ENCODE measurements at regions not wholly inside any gene's neighbourhood (a gene's known extent, or its start where the extent isn't known, plus 50 kb on each side); places are given as distances from the start of the nearest gene placed in this dataset.

DNA sequence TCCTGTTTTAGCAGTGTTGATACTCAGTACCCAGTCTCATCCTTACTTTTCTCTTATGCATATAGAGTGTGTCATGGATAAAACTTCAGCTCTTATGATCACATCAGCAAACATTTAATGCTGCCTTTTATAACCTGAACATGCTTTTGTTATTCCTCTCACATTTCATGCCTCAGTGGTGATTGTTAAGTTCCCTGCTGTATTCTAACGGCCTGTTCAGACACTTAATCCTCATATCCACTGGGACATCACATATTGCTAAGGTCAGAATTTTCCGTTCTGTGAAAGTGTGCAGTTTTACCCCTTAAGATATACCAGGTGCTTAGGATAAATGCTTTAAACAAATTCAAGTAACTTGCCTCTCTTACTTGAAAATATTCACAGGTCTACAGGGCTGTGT lies 268.7 kb upstream of the SEL1L start:
- H3K27ac Mint-ChIP-seq, result no peak overlapping the region
- no peaks in the 10 kb centered on the region for H3K36me3 Mint-ChIP-seq (ENCODE audit: low read depth)
- intact Hi-C loops (cut with micrococcal nuclease), result no loop called here
- no peaks in the 10 kb centered on the region for H3K4me1 Mint-ChIP-seq (ENCODE audit: low read depth)
- no peaks in the 10 kb centered on the region for H3K9me3 Mint-ChIP-seq
- H3K27me3 Mint-ChIP-seq, result no peaks in the 10 kb centered on the region
- no peak overlapping the region for H3K4me3 Mint-ChIP-seq

DNA sequence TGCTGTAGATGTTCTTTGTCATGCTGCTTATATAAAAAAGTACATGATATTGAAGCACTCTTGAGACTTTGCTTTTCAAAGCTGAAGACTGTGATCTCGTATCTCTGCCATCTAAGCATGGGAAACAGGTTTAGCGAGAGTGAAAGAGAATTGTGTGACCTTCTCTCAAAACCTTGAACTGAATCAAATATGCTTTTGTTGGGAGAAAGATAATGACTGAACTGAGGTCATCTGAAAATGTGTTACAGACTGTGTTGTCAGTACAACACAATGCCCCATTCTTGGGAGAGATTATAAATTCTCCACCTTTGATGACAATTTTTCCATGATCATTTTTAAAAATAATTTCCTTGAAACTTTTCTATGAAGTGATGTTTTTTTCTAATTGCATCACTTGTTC lies 272.1 kb upstream of the SEL1L start:
- Mint-ChIP-seq H3K36me3 (ENCODE audit: low read depth) (no peaks in the 10 kb centered on the region), H3K4me1 (ENCODE audit: low read depth) (no peaks in the 10 kb centered on the region), H3K27me3 (no peaks in the 10 kb centered on the region), H3K27ac (no peak overlapping the region), H3K4me3 (no peak overlapping the region), H3K9me3 (peaks cover 16% of the 10 kb centered on the region)
- intact Hi-C loops (cut with micrococcal nuclease), result no loop called here

DNA sequence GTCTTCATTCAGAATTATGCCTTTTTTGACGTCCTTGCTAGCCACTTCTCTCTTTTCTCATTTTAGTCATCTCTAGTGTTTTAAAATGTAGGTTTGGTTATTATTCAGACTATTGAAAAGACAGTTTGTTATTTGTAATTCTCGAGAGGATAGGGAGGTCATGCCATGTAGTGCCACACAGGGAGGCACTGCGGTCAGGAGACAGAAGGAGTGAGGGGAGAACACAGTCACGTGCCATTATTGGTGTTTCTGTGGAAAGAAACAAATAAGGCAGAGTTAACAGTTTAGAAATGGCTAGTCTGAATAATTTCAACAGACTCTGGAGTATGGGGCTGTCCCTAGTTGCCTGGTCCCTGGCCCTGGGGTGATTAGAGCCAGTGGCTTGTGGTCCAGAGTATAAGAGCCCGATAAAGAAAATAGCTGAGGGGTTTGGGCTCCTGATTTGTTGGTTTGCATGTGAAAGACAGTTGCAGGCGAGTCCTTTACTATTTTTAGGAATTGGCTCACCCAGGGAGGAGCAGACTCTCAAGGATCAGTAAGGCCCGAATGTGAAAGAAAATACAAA lies 278.1 kb upstream of the SEL1L start:
- H3K9me3 Mint-ChIP-seq, result peaks cover 20% of the 10 kb centered on the region
- H3K4me1 Mint-ChIP-seq (ENCODE audit: low read depth), result no peaks in the 10 kb centered on the region
- H3K4me3 Mint-ChIP-seq, result no peak overlapping the region

DNA sequence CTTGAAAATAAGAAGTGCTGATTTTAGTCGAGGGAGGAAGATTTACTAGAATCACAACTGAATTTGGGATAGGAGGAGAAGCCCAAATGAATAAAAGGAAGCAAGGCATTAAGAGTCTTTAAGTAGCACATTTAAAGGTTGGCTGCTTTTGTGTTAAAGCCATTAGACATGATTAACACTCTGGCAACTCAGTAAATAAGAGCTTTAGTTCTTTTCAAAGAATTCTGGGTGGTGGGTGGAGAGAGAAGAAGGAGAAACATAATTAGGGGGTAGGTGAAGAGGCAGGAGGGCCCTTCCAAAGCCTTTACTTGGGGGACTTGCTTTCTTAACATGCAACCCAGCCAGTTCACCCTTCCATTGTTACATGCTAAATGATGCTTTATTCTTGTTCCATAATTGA lies 284.6 kb upstream of the SEL1L start:
- Mint-ChIP-seq H3K9me3 (no peaks in the 10 kb centered on the region), H3K4me1 (ENCODE audit: low read depth) (no peaks in the 10 kb centered on the region), H3K27ac (no peak overlapping the region), H3K36me3 (ENCODE audit: low read depth) (no peaks in the 10 kb centered on the region), H3K27me3 (no peaks in the 10 kb centered on the region), H3K4me3 (no peak overlapping the region)
- intact Hi-C loops (cut with micrococcal nuclease), result no loop called here

More for the DNA sequence above, 278.1 kb upstream of the SEL1L start:
- Mint-ChIP-seq H3K36me3 (ENCODE audit: low read depth) (no peaks in the 10 kb centered on the region), H3K27me3 (no peaks in the 10 kb centered on the region), H3K27ac (no peak overlapping the region)
- intact Hi-C loops (cut with micrococcal nuclease), result no loop called here

DNA sequence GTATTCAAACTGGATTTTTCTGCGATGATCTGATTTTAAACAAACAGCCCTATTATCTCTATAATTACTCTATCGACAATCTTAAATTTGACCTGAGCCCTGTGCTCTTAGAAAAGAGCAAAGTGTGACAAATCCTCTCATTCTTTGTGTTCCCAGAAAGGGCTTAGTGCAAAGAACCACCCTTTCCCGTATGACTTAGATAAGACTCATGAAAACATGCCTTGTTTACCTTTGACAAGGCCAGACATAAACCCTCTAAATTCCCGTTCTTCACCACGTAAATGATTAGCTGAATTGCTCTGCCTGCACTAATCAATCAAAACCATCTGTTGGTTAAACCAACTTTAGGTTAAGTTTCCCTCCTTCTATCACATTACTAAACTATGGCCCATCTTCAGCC lies 285.7 kb upstream of the SEL1L start:
- H3K27ac Mint-ChIP-seq, result no peak overlapping the region
- no peak overlapping the region for H3K4me3 Mint-ChIP-seq
- no peaks in the 10 kb centered on the region for H3K36me3 Mint-ChIP-seq (ENCODE audit: low read depth)
- intact Hi-C loops (cut with micrococcal nuclease), result no loop called here
- H3K4me1 Mint-ChIP-seq (ENCODE audit: low read depth), result no peaks in the 10 kb centered on the region
- no peaks in the 10 kb centered on the region for H3K9me3 Mint-ChIP-seq
- no peaks in the 10 kb centered on the region for H3K27me3 Mint-ChIP-seq

DNA sequence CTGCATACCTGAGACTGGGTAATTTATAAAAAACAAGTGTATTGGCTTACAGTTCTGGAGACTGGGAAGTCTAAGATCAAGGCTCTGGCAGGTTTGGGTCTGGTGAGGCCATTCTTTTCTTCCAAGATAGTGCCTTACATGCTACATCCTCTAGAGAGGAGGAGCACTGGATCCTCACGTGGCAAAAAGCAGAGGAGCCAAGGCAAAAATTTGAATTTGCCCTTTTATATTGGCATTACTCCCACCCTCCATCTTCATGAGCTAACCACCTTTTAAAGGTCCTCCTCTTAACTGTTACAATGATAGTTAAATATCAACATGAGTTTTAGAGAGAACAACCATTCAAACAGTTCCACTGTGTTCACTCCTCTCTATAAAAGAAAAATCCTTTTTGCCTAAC lies 286.3 kb upstream of the SEL1L start:
- Mint-ChIP-seq H3K4me3 (no peak overlapping the region), H3K9me3 (no peaks in the 10 kb centered on the region), H3K27me3 (no peaks in the 10 kb centered on the region), H3K27ac (no peak overlapping the region), H3K4me1 (ENCODE audit: low read depth) (no peaks in the 10 kb centered on the region), H3K36me3 (ENCODE audit: low read depth) (no peaks in the 10 kb centered on the region)
- intact Hi-C loops (cut with micrococcal nuclease), result no loop called here

DNA sequence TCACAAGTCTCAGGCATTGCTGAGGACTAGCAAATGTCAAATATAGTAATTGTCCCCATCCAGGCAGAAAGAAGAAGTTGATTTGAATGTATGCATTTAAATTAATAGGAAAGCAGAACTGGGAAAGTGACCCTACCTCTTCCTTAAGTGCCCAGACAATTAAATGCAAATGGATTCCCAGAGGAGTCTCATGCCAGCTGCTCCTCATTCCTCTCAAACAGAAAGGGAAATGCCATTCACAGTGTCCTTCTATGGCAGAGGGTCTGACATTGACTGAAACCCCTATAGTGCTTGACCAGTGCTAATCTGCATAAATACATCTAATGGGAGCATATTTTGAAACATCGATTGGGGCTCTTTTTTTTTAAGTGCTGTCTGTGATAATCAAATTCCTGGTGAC lies 292.4 kb upstream of the SEL1L start:
- peaks cover 18% of the 10 kb centered on the region for H3K9me3 Mint-ChIP-seq
- H3K4me1 Mint-ChIP-seq (ENCODE audit: low read depth), result no peaks in the 10 kb centered on the region
- H3K27me3 Mint-ChIP-seq, result no peaks in the 10 kb centered on the region
- H3K36me3 Mint-ChIP-seq (ENCODE audit: low read depth), result no peaks in the 10 kb centered on the region
- intact Hi-C loops (cut with micrococcal nuclease), result no loop called here
- no peak overlapping the region for H3K27ac Mint-ChIP-seq
- H3K4me3 Mint-ChIP-seq, result no peak overlapping the region

DNA sequence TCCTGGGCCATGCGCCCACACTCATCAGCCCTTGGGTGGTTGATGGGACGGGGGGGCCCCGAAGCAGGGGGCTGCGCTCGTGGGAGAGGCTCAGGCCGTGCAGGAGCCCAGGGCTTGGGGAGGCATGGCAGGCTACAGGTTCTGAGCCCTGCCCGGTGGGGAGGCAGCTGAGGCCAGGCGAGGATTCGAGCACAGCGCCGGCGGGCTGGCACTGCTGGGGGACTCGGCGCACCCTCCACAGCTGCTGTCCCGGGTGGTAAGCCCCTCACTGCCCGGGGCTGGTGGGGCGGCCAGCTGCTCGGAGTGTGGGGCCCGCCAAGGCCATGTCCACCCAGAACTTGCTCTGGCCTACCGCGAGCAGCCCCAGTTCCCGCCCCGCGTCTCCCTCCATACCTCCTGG lies 295.8 kb upstream of the SEL1L start:
- intact Hi-C loops (cut with micrococcal nuclease), result no loop called here
- Mint-ChIP-seq H3K27me3 (no peaks in the 10 kb centered on the region), H3K4me3 (no peak overlapping the region), H3K9me3 (peaks cover 18% of the 10 kb centered on the region), H3K27ac (no peak overlapping the region), H3K4me1 (ENCODE audit: low read depth) (no peaks in the 10 kb centered on the region), H3K36me3 (ENCODE audit: low read depth) (no peaks in the 10 kb centered on the region)

DNA sequence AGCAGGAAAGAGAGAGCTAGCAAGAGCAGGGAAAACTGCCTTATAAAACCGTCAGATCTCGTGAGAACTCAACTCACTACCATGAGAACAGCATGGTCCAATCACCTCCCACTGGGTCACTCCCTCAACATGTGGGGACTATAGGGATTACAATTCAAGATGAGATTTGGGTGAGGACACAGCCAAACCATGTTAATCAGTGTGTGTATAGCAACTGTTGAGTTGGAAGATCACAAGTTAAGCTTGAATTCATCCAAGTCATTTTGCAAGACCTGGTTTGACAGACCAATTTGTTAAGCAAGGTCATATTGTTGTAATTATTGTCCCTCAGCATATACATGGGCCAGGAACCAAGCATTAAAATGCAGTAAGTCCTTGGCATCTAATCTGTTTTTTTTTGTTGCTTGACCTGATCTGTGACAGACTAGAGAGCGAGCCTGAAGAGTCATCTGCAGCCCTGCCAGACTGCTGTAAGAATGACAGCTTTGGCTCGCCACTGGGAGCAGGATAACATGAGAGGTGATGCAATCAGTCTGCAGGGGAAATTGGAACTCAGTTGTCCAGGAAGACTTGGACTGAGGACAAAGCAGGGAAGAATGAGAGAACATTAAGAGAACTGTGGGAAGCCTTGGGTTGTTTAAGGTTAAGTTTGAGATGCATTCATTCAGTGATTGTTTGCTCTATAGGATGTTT lies 297.6 kb upstream of the SEL1L start:
- Mint-ChIP-seq H3K27ac (no peak overlapping the region), H3K9me3 (peaks cover 30% of the 10 kb centered on the region), H3K27me3 (no peaks in the 10 kb centered on the region), H3K4me3 (no peak overlapping the region), H3K4me1 (ENCODE audit: low read depth) (no peaks in the 10 kb centered on the region), H3K36me3 (ENCODE audit: low read depth) (no peaks in the 10 kb centered on the region)
- intact Hi-C loops (cut with micrococcal nuclease), result no loop called here

DNA sequence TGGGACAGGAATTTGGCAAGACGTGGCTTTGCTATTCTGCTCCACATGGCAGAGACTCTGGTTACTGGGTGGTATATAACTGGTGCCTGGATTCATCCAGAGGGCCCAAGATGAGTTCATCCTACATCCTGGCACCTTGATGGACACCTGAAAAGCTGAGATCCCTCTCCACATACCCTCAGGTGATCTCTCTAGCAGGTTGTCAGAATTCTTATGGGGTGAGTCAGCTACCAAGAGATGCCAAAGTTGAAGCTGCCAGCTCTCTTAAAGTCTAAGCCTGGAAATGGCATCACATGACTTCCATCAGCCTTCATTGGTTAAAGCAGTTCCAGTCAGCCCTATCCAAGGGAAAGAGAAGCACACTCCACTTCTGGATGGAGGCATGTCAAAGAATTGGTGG lies 300.7 kb upstream of the SEL1L start:
- H3K4me1 Mint-ChIP-seq (ENCODE audit: low read depth), result no peaks in the 10 kb centered on the region
- no peaks in the 10 kb centered on the region for H3K27me3 Mint-ChIP-seq
- no peak overlapping the region for H3K27ac Mint-ChIP-seq
- H3K9me3 Mint-ChIP-seq, result peaks cover 31% of the 10 kb centered on the region
- intact Hi-C loops (cut with micrococcal nuclease), result no loop called here
- H3K36me3 Mint-ChIP-seq (ENCODE audit: low read depth), result no peaks in the 10 kb centered on the region
- H3K4me3 Mint-ChIP-seq, result no peak overlapping the region

DNA sequence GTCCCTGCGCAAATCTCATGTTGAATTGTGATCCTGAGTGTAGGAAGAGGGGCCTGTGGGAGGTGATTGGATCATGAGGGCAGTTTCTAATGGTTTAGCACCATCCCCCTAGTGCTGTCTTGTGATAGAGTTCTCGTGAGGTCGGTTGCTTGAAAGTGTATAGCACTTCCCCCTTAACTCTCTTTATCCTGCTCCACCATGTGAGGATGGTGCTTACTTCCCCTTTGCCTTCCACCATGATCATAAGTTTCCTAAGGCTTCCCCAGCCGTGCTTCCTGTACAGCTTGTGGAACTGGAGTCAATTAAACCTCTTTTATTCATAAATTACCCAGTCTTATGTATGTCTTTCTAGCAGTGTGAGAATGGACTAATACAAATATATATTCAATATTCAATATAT lies 303.7 kb upstream of the SEL1L start:
- Mint-ChIP-seq H3K27me3 (no peaks in the 10 kb centered on the region), H3K4me1 (ENCODE audit: low read depth) (no peaks in the 10 kb centered on the region), H3K4me3 (no peak overlapping the region), H3K9me3 (peaks cover 31% of the 10 kb centered on the region), H3K27ac (no peak overlapping the region), H3K36me3 (ENCODE audit: low read depth) (no peaks in the 10 kb centered on the region)
- intact Hi-C loops (cut with micrococcal nuclease), result no loop called here

DNA sequence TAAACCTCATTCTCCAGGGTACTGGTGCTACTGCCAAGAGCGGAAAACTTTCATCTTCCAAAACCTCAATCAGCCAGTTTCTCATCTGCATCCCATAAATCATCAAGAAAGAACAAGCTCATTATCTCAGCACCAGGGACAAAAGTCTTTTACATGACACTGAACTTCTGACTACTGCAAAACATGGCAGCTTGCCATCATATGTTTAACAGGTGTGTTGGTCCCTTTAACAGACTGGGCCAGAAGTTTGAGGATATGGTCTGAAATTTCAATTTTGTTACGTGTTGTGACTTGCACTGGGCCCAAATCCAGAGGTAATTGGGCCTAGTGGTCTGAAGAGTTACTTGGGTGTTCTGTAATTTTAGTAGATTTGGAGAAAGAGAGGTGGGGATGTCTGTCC lies 305.4 kb upstream of the SEL1L start:
- no peak overlapping the region for H3K4me3 Mint-ChIP-seq
- H3K9me3 Mint-ChIP-seq, result peaks cover 37% of the 10 kb centered on the region
- intact Hi-C loops (cut with micrococcal nuclease), result no loop called here
- H3K27ac Mint-ChIP-seq, result no peak overlapping the region
- no peaks in the 10 kb centered on the region for H3K27me3 Mint-ChIP-seq
- no peaks in the 10 kb centered on the region for H3K36me3 Mint-ChIP-seq (ENCODE audit: low read depth)
- H3K4me1 Mint-ChIP-seq (ENCODE audit: low read depth), result no peaks in the 10 kb centered on the region

DNA sequence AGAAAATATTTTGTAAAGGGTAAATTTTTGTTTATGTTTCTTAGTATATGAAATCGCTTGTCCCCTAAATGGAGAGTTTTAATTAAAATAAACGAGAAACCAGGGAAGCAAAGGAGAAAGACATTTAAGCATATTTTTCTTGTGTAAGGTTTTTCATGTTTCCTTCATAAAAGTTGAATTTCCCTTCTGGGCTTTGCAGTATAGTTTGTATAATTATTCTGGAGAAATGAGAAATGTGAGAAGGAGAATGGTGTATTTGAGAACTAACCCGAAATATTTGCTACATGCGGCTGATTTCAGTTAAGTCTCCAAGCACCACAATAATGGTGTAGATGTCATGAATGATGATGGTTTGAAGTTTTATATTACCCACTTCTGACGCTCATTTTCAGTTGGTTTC lies 307.7 kb upstream of the SEL1L start:
- Mint-ChIP-seq H3K36me3 (ENCODE audit: low read depth) (no peaks in the 10 kb centered on the region), H3K4me1 (ENCODE audit: low read depth) (no peaks in the 10 kb centered on the region), H3K4me3 (no peak overlapping the region), H3K9me3 (peaks cover 46% of the 10 kb centered on the region), H3K27me3 (no peaks in the 10 kb centered on the region), H3K27ac (no peak overlapping the region)
- intact Hi-C loops (cut with micrococcal nuclease), result no loop called here

DNA sequence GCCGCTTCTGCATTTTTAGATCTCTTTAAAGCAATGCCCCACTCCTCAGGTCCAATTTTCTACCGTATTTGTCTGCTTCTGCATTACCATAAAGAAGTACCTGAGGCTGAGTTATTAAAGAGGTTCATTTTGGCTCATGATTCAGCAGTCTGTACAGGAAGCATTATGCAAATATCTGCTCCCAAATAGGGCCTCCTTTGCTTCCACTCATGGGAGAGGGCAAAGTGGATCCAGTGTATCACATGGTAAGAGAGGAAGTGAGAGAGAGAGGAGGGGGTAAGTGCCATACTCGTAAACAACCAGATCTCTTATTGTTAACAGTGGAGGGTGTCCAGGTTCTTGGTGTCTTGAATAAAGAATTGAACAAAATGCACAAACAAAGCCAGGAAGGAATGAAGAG lies 316.1 kb upstream of the SEL1L start:
- intact Hi-C loops (cut with micrococcal nuclease), result no loop called here
- Mint-ChIP-seq H3K4me1 (ENCODE audit: low read depth) (peaks cover 9% of the 10 kb centered on the region), H3K36me3 (ENCODE audit: low read depth) (no peaks in the 10 kb centered on the region), H3K9me3 (peaks cover 71% of the 10 kb centered on the region), H3K27ac (no peak overlapping the region), H3K4me3 (no peak overlapping the region), H3K27me3 (no peaks in the 10 kb centered on the region)

DNA sequence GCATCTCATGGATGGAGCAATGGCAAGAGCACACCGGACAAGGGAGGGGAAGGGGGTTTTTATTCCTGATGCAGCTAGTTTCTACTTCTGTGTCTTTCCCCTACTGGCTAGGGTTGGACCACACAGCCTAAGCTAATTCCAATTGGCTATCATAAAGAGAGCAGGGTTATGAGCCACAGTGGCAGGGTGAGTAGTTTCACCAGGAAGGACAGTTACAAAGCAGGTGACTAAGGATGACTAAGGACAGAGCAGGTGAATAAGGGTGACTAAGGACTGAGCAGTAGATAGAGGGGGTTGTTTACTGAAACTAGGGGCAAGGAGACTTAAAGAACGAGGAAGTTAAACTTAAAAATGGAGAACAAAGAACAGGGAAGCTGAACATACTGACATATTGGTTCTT lies 321.4 kb upstream of the SEL1L start:
- Mint-ChIP-seq H3K9me3 (peaks cover 72% of the 10 kb centered on the region), H3K4me1 (ENCODE audit: low read depth) (peaks cover under 1% of the 10 kb centered on the region), H3K36me3 (ENCODE audit: low read depth) (no peaks in the 10 kb centered on the region), H3K27ac (no peak overlapping the region), H3K4me3 (no peak overlapping the region), H3K27me3 (no peaks in the 10 kb centered on the region)
- intact Hi-C loops (cut with micrococcal nuclease), result no loop called here
